ENCODE measurements at regions not wholly inside any gene's neighbourhood (a gene's known extent, or its start where the extent isn't known, plus 50 kb on each side); places are given as distances from the start of the nearest gene placed in this dataset.
A peak's percentile ranks its signal among the peaks of the same experiment; 100 is the strongest.

DNA sequence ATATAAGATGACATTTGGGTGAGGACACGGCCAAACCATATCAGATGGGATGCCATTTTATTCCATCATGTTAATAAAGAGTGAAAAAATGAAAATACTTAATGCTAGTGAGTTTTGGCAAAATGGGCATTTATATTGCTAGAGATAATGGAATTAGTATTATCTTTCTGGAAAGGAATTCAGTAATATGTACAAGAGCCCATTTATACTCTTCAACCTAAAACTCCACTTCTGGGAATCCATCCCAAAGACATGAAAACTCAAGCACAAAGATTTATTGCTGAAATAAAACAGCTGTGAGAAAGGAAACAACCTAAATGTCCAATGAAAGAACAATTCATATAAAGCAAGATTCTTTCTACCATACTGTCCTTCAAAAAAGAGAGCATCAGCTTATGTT, 96.0 kb upstream of the TMEM168 start:
- Histone ChIP-seq H3K79me2 (ENCODE audit: insufficient read depth, low read length) (no peaks in the 10 kb centered on the region), H3K14ac (ENCODE audit: insufficient read depth, low read length) (no peak overlapping the region), H3K23ac (ENCODE audit: insufficient read length, low read depth, low read length) (no peak overlapping the region), H3K9me3 (ENCODE audit: control insufficient read depth, low read depth, low read length) (no peaks in the 10 kb centered on the region), H4K5ac (ENCODE audit: insufficient read length, low read depth, low read length) (no peak overlapping the region), H3K56ac (ENCODE audit: insufficient read length, low read depth, low read length) (no peak overlapping the region), H3T11ph (ENCODE audit: low read length) (no peak overlapping the region), H4K8ac (replicated peaks; ENCODE audit: insufficient read length, low read depth, low read length) (no peak overlapping the region), H3K4me2 (ENCODE audit: insufficient read depth, insufficient read length, low read length) (no peak overlapping the region), H3K18ac (ENCODE audit: insufficient read length, low read depth, low read length) (no peak overlapping the region), H3K9ac (ENCODE audit: extremely low read depth, insufficient read length, low read length) (no peak overlapping the region), H4K20me1 (ENCODE audit: control insufficient read depth, insufficient read depth, insufficient read length) (no peaks in the 10 kb centered on the region), H3K79me1 (ENCODE audit: insufficient read depth, low read depth, low read length, poor library complexity, severe bottlenecking) (no peaks in the 10 kb centered on the region), H2BK5ac (ENCODE audit: insufficient read length, low read length) (no peak overlapping the region), H2BK15ac (ENCODE audit: low read depth, low read length) (no peak overlapping the region), H4K91ac (ENCODE audit: insufficient read length, low read depth, low read length) (no peak overlapping the region), H2AFZ (ENCODE audit: low read length) (no peak overlapping the region), H3K27ac (ENCODE audit: insufficient read length, low read depth, low read length) (no peak overlapping the region), H2BK12ac (ENCODE audit: insufficient read length, low read depth, low read length) (no peak overlapping the region), H3K4ac (ENCODE audit: low read depth, low read length) (no peak overlapping the region), H3K4me1 (ENCODE audit: insufficient read depth, low read length) (peaks cover 2% of the 10 kb centered on the region; the same call in 1 of the 2 replicates), H3K27me3 (ENCODE audit: insufficient read depth, low read length) (no peaks in the 10 kb centered on the region), H2BK20ac (ENCODE audit: low read depth, low read length, poor library complexity, severe bottlenecking) (no peak overlapping the region), H2AK5ac (ENCODE audit: insufficient read length, low read length) (no peak overlapping the region), H2BK120ac (ENCODE audit: low read depth, low read length, poor library complexity, severe bottlenecking) (no peak overlapping the region), H3K23me2 (ENCODE audit: insufficient read length, low read depth, low read length, poor library complexity, severe bottlenecking) (no peaks in the 10 kb centered on the region)
- Mint-ChIP-seq H3K27ac (no peak overlapping the region), H3K4me3 (no peak overlapping the region), H3K9me3 (peaks cover 0 to 2% of the 10 kb centered on the region in 2 experiments; a peak in 1 of 5 replicates), H3K27me3 (ENCODE audit: low read depth) (no peaks in the 10 kb centered on the region; the same call in 1 of the 2 replicates), H3K36me3 (ENCODE audit: insufficient read depth in 1 of 3, low read depth in 3 of 3) (peaks cover 11 to 20% (median 20%) of the 10 kb centered on the region in 3 experiments), H3K4me1 (peaks cover 14 to 16% of the 10 kb centered on the region in 2 experiments)
- no CpG with 5 or more reads among the region's 1 CpG for WGBS (ENCODE audit: extremely low coverage, insufficient read length, low lambda C conversion rate)
- DNase-seq, result no peak
- TF ChIP-seq, protein P1, sequence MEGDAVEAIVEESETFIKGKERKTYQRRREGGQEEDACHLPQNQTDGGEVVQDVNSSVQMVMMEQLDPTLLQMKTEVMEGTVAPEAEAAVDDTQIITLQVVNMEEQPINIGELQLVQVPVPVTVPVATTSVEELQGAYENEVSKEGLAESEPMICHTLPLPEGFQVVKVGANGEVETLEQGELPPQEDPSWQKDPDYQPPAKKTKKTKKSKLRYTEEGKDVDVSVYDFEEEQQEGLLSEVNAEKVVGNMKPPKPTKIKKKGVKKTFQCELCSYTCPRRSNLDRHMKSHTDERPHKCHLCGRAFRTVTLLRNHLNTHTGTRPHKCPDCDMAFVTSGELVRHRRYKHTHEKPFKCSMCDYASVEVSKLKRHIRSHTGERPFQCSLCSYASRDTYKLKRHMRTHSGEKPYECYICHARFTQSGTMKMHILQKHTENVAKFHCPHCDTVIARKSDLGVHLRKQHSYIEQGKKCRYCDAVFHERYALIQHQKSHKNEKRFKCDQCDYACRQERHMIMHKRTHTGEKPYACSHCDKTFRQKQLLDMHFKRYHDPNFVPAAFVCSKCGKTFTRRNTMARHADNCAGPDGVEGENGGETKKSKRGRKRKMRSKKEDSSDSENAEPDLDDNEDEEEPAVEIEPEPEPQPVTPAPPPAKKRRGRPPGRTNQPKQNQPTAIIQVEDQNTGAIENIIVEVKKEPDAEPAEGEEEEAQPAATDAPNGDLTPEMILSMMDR (conservative IDR thresholded peaks at IDR 0.05), result 0 out of 3 replicates have a peak, but pooled peaks have one; percentile 1
